GM06990 (cell line): ENCODE measurements at regions not wholly inside any gene's neighbourhood (a gene's known extent, or its start where the extent isn't known, plus 50 kb on each side); places are given as distances from the start of the nearest gene placed in this dataset.

Source experiments
- DNase-seq: peaks from one replicate; pipeline ENCODE4 v3.0.0-alpha.2; 2011; ENCODE audit not compliant: insufficient read length; ENCODE audit errors: extremely low read depth
- H3K27me3 ChIP-seq: replicated peaks from 2 replicates; pipeline ENCODE4 v1.6.0; 2011; ENCODE audit warnings: low read length; ENCODE audit not compliant: control insufficient read depth, insufficient read depth
- H3K36me3 ChIP-seq: 2 replicates; pipeline ENCODE4 v1.5.1; 2011; ENCODE audit warnings: low read length; ENCODE audit not compliant: control insufficient read depth, insufficient read depth
- H3K4me3 ChIP-seq: replicated peaks from 2 replicates; pipeline ENCODE4 v1.5.1; 2011; ENCODE audit warnings: low read depth, mild to moderate bottlenecking, control low read depth, low read length
- TF ChIP-seq, protein P1 (sequence below): IDR thresholded peaks from 2 replicates; pipeline ENCODE4 v1.5.1; 2011; ENCODE audit warnings: low read length, control low read depth, mild to moderate bottlenecking, inconsistent platforms; ENCODE audit not compliant: insufficient read depth, poor library complexity, severe bottlenecking

DNA sequence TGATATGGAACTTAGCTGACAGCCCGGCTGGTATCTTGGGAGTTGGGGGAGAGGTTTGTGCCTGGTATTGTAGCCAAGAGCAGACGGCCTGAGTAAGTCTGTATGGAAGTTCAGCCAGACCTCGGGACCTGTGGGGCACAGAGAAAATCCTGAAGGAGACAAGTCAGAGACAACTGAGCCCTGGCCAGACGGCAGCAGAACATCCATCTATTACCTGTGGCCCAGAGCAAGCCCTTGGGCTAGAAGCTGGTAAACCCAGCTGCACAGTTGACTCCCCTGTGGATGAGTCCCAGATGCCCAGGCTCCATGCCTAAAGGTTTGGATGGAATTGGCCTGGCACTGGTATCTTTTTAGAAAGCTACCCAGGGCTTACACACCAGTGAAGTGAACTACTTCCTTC, 70.4 kb upstream of the DLG1 start:
- TF ChIP-seq, protein P1, sequence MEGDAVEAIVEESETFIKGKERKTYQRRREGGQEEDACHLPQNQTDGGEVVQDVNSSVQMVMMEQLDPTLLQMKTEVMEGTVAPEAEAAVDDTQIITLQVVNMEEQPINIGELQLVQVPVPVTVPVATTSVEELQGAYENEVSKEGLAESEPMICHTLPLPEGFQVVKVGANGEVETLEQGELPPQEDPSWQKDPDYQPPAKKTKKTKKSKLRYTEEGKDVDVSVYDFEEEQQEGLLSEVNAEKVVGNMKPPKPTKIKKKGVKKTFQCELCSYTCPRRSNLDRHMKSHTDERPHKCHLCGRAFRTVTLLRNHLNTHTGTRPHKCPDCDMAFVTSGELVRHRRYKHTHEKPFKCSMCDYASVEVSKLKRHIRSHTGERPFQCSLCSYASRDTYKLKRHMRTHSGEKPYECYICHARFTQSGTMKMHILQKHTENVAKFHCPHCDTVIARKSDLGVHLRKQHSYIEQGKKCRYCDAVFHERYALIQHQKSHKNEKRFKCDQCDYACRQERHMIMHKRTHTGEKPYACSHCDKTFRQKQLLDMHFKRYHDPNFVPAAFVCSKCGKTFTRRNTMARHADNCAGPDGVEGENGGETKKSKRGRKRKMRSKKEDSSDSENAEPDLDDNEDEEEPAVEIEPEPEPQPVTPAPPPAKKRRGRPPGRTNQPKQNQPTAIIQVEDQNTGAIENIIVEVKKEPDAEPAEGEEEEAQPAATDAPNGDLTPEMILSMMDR = no peak
- no peaks in the 10 kb centered on the region for H3K27me3 ChIP-seq
- H3K36me3 ChIP-seq = no peaks in the 10 kb centered on the region
- H3K4me3 ChIP-seq = no peak overlapping the region
- DNase-seq = no peak

DNA sequence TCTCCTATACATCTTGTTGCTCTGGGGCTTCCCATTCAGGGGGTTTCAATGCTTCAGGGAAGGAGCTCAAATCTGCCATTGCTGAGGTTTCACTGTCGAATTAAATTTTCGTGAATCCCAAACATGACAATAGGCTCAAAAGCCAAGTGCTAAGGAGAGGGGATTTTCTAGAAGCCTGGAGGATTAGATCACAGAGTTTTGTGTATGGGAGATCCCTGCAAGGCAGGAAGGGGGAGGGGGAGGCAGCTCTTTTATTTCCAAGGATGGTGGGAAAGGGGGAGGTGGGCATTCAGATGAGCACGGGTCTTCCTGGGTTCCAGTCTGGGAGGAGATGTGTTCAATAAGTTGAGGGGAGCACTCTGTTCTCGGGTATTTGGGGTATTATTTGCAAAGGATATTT, 69.9 kb upstream of the DLG1 start:
- no peaks in the 10 kb centered on the region for H3K36me3 ChIP-seq
- DNase-seq = no peak
- H3K4me3 ChIP-seq = no peak overlapping the region
- no peaks in the 10 kb centered on the region for H3K27me3 ChIP-seq
- TF ChIP-seq, protein P1 = no peak

DNA sequence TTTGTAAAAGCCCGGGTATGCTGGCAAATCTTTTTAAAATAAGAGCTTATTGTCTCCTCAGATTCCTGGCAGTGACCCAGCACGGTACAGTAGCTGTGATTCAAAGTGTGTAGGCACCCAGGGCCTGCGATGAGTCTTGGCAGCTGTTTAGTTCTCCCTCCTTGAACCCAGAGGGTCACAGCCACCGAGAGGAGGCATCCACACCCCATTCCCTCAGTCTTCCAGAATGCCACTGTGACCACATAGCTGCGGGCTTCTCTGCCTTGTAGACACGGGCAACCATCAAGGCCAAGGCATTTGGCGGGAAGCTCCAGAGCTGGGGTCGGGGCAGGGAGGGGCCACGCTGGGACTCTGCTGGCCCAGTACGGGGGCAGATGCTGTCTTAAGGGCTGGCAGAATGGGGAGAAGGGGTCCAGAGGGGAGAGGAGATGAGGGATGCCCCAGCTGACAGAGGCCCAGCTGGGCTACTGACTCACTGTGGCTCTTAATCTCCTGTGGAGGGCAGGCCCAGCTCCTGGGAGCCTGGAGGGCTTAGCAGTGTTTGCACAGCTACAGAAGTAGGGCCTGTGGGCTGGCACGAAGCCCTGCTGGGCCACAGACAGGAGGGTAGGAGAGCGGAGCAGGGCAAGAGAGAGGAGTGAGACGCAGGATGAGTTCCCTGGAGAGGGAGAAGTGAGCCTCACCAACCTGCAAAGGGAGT, 68.8 kb upstream of the DLG1 start:
- Histone ChIP-seq H3K27me3 (no peaks in the 10 kb centered on the region), H3K36me3 (no peaks in the 10 kb centered on the region), H3K4me3 (no peak overlapping the region)
- no peak for DNase-seq
- TF ChIP-seq, protein P1 = no peak

DNA sequence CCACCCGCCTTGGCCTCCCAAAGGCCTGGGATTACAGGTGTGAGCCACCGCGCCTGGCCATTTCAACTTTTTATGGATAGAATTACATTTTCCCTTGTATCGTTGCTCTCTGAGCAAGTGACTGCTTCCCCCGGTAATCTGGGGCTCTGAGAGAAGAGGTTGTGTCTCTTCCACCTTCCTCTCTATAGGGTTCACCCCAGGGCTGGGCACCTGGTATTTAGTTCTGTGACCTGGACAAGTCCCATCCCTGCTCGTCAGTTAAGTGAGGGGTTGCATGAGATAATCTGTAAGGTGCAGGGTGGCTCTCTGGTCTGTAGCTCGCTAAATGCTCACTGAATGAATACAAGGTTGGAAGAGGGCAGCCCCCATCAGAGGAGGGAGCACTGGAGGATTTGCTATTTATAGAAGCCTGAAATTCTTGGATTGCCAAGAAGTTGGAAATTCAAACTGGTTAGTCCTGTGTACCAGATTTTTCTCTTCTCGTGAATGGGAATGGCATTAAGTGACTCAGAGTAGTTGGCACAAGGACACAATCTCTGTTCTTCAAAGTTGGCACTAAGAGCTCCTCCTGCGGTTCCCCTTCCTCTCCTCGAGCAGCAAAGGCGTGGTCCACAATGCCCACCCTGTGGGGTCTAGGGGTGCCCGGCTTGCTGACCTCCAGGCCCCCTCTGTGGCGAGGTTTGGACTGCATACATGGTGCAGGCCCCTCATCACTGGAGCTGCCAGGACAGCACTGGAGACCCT, 68.1 kb upstream of the DLG1 start:
- no peak for DNase-seq
- Histone ChIP-seq H3K27me3 (no peaks in the 10 kb centered on the region), H3K4me3 (no peak overlapping the region), H3K36me3 (no peaks in the 10 kb centered on the region)
- TF ChIP-seq, protein P1 = no peak

DNA sequence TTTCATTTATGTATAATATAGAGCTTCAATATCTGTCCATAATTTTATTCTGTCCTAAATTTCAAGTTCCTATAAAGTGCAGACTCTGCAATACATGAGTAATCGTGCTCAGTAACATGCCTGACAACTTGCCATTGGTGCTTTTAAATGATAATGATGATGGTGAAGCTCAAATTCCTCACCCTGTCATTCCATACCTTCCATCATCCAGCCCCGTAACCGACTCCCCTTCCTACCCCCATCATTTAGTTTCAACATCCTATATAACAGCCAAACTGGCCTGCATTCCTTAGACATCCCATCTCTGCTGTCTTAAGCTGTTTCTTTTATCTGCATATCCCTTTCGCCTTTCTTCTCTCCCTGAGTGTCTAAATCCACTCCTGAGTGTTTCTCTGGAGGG, 67.2 kb upstream of the DLG1 start:
- no peak overlapping the region for H3K4me3 ChIP-seq
- TF ChIP-seq, protein P1 = no peak
- no peaks in the 10 kb centered on the region for H3K27me3 ChIP-seq
- H3K36me3 ChIP-seq = no peaks in the 10 kb centered on the region
- no peak for DNase-seq
